AG10803 (cell line): ENCODE measurements at regions not wholly inside any gene's neighbourhood (a gene's known extent, or its start where the extent isn't known, plus 50 kb on each side); places are given as distances from the start of the nearest gene placed in this dataset.

Source experiments
- DNase-seq: peaks from one replicate; pipeline ENCODE4 v3.0.0; 2010; ENCODE audit warnings: low read depth
- H3K4me3 ChIP-seq: 2 replicates; pipeline ENCODE4 v1.5.1; 2011; ENCODE audit warnings: mild to moderate bottlenecking, low read length, control low read depth
- CTCF ChIP-seq: conservative IDR thresholded peaks from 2 replicates; pipeline ENCODE4 v1.5.1; 2011; ENCODE audit warnings: mild to moderate bottlenecking, low read length, control low read depth, inconsistent platforms

- H3K4me3 ChIP-seq: no peak overlapping the region
- no peak for TF ChIP-seq CTCF
- peak; percentile 32 for DNase-seq
Observed at GRCh38 chr18:46257366-46257765, 153.2 kb downstream of the HAUS1 start.

DNA sequence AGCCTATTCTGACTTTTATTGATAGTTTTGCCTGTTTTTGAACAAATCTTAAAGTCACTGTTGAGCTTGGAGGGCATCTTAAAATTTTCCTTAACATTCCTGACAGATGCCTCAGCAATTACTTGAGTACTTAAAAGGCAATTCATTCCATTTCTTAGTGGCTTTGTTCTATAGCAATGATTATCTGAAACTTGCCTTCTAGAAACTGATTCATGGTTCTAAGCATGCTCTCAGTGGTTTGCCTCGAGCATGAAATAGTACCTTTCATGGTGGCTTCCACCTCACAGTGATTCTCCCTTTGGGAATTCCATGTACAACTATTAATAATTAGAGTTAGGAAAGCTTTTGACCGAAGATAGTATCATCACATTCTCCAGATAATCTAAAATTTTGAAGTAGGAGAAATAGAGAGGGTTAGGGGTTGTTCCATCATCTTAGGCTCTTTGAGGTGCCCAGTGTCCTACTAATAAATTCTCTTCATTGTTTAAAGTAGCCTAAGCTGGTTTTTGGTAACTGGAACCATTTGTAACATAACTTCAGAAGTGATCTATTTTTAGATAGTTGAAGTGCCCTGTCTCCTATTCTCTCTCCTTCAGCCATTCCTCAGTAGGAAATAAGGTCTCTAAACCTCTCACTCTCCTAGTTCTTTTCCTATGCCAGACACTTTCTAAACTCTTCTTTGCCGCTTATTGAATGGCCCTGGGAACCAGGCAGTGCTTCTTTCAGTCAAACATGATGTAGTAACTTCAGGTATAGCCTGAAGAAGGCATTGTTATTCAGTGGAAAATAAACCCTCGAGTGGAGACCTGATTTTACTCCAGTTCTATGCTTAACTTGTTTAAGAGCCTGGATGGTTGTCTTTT, 156.1 kb downstream of the HAUS1 start:
- DNase-seq: peak; percentile 84
- no peak for TF ChIP-seq CTCF
- H3K4me3 ChIP-seq: no peak overlapping the region

DNA sequence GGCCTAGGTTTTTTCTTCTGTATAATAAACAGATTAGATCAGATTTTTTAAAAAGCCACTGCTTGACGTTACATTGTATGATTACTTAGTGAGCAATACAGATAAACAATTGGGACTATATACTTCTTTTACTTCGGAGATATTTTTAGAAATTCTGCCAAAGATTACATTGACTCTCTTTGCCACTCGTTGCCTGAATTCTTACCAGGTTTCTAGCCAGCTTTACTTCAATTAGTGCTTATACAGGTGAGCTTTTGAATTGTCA, 156.6 kb downstream of the HAUS1 start:
- no peak for DNase-seq
- TF ChIP-seq CTCF: no peak
- no peak overlapping the region for H3K4me3 ChIP-seq

GRCh38 chr18:46261799-46262198, 157.6 kb downstream of the HAUS1 start:
- H3K4me3 ChIP-seq: no peak overlapping the region
- no peak for TF ChIP-seq CTCF

GRCh38 chr18:46262856-46263255, 158.7 kb downstream of the HAUS1 start:
- no peak for TF ChIP-seq CTCF
- no peak for DNase-seq
- no peak overlapping the region for H3K4me3 ChIP-seq

More at GRCh38 chr18:46261799-46262198, 157.6 kb downstream of the HAUS1 start:
- no peak for DNase-seq

DNA sequence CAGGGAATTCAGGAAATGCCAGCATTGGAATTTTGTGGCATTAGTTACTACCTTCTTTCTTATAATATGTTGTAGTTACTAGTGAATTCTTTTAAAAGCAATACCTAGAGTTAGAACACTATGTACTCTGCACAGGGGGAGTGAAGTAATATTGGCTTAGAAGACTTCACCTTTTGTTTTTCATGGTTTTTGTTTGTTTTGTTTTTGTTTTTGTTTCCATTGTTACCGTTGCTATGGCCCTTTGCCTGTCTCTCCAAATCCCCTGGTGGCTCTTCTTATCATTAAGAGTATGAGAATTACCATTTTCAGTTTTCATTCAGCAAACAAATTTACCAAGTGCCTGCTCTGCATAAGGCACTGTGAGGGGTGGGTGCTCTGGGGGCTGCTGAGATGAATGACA, 160.1 kb downstream of the HAUS1 start:
- TF ChIP-seq CTCF: no peak
- DNase-seq: peak; percentile 34
- H3K4me3 ChIP-seq: no peak overlapping the region

- no peak overlapping the region for H3K4me3 ChIP-seq
- DNase-seq: no peak
- no peak for TF ChIP-seq CTCF
Observed at GRCh38 chr18:46265196-46266156, 161.3 kb downstream of the HAUS1 start.
